Esophagus muscularis mucosa (tissue), 4 donors: ENCODE measurements at regions not wholly inside any gene's neighbourhood (a gene's known extent, or its start where the extent isn't known, plus 50 kb on each side); places are given as distances from the start of the nearest gene placed in this dataset.
"Not testable (repeated sequence)": the region's sequence is repeated elsewhere in the genome, so short reads cannot be mapped to it uniquely, and the experiment has no call there.

Source experiments
- DNase-seq: peaks from one replicate; pipeline ENCODE4 v3.0.0-alpha.2; 2017; ENCODE audit errors: extremely low spot score
- H3K27ac ChIP-seq, 4 donors: fragments of 200-600 bp; sonication (generic); replicated peaks in 1 of 4; 1 replicate in 3 of 4; 2 replicates in 1 of 4; pipeline ENCODE4 v1.5.1; 2016 to 2019; ENCODE audit warnings: mild to moderate bottlenecking in 1 of 4
- H3K27me3 ChIP-seq, 4 donors: fragments of 200-600 bp; sonication (generic); one replicate each; pipeline versions ENCODE4 v1.5.1 to v1.6.0; 2016 to 2019
- H3K36me3 ChIP-seq, 4 donors: fragments of 200-600 bp; sonication (generic); one replicate each; pipeline ENCODE4 v1.5.1; 2016 to 2019
- H3K4me1 ChIP-seq, 4 donors: fragments of 200-600 bp; sonication (generic); one replicate each; pipeline ENCODE4 v1.5.1; 2016 to 2019
- H3K4me3 ChIP-seq, 4 donors: fragments of 200-600 bp; sonication (generic); 1 replicate in 2 of 4; 2 replicates in 2 of 4; pipeline ENCODE4 v1.5.1; 2016 to 2019; ENCODE audit warnings: mild to moderate bottlenecking in 4 of 4, moderate library complexity in 1 of 4
- H3K9me3 ChIP-seq, 4 donors: fragments of 200-600 bp; sonication (generic); 1 replicate in 3 of 4; 2 replicates in 1 of 4; pipeline ENCODE4 v1.5.1; 2016 to 2019
- CTCF ChIP-seq, 3 experiments: fragments of 200-600 bp in 2 of 3; fragments of 450-650 bp in 1 of 3; sonication (generic) in 2 of 3; IDR thresholded peaks; one replicate each; pipeline ENCODE4 v1.5.1; 2017 to 2019; ENCODE audit warnings: antibody characterized with exemption in 3 of 3, mild to moderate bottlenecking in 2 of 3, moderate library complexity in 1 of 3
- EP300 ChIP-seq: sonication (generic); formaldehyde crosslinking; IDR thresholded peaks from one replicate; pipeline ENCODE4 v1.6.1; 2017; ENCODE audit warnings: antibody characterized with exemption
- POLR2A ChIP-seq: fragments of 450-650 bp; IDR thresholded peaks from one replicate; pipeline ENCODE4 v1.6.1; 2017; ENCODE audit warnings: antibody characterized with exemption, moderate library complexity, mild to moderate bottlenecking, low read depth
- POLR2AphosphoS5 ChIP-seq, 2 donors: sonication (generic); formaldehyde crosslinking; IDR thresholded peaks; one replicate each; pipeline ENCODE4 v1.6.1; 2017; ENCODE audit warnings: antibody characterized with exemption in 2 of 2
- WGBS: methylation state at CpG from one replicate; pipeline ENCODE4 v1.1.5; 2018; 5-methylcytosine and 5-hydroxymethylcytosine counted together
- intact Hi-C: fragments of 100-400 bp; cut with DNase I; formaldehyde crosslinking; loops from one replicate; pipeline ENCODE4 v1.15.1; 2023

DNA sequence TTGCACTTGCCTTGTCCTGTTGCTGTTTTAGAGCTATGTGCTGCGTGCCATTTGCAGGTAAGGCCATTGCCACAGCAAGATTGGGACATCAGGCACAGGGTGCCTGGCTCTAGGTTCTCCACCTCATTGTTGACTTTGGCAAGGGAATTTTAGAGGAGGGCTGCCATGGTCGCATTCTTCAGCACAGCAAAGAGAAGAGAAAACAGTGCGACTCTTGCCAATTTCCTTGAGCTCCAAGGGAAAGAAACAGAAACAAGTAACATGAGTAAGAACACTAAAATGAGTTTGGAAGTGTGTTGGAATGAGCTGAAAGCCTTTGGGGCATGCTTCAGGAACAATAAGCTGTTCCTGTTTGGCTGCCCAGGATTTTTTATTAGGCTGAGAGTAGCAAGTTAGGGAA lies 188.1 kb upstream of the IL12B start:
- no peaks in the 10 kb centered on the region for H3K9me3 ChIP-seq

GRCh38 chr5:159519365-159519764 lies 189.1 kb upstream of the IL12B start:
- no peak for DNase-seq
- Histone ChIP-seq H3K27ac (no peak overlapping the region), H3K4me1 (no peaks in the 10 kb centered on the region), H3K27me3 (peaks cover 0 to 14% (median 0%) of the 10 kb centered on the region in 4 donors), H3K4me3 (no peak overlapping the region), H3K36me3 (no peaks in the 10 kb centered on the region), H3K9me3 (no peaks in the 10 kb centered on the region)
- intact Hi-C loops: loop anchor here (10.0 kb wide), 2 partner anchors 395 to 465 kb away; partner anchors contain the start of gene ADRA1B
- TF ChIP-seq EP300: no peak
- no peak for TF ChIP-seq POLR2AphosphoS5 (IDR thresholded peaks at IDR 0.05)
- TF ChIP-seq CTCF (IDR thresholded peaks at IDR 0.05): no peak
- no peak for TF ChIP-seq POLR2A
- 58% methylated on average over 7 of the region's 7 CpGs for WGBS

More for the DNA sequence above, 188.1 kb upstream of the IL12B start:
- no peak for DNase-seq
- WGBS: 72% methylated on average over 3 of the region's 3 CpGs
- H3K27ac ChIP-seq: no peak overlapping the region
- H3K36me3 ChIP-seq: no peaks in the 10 kb centered on the region
- no peaks in the 10 kb centered on the region for H3K4me1 ChIP-seq
- H3K4me3 ChIP-seq: no peak overlapping the region
- peaks cover 0 to 24% (median 0%) of the 10 kb centered on the region in 4 donors for H3K27me3 ChIP-seq
- intact Hi-C loops: loop anchor here (10.0 kb wide), 2 partner anchors 396 to 466 kb away; partner anchors contain the start of gene ADRA1B
- TF ChIP-seq POLR2A (no peak), POLR2AphosphoS5 (IDR thresholded peaks at IDR 0.05) (no peak), CTCF (IDR thresholded peaks at IDR 0.05) (no peak), EP300 (no peak)

DNA sequence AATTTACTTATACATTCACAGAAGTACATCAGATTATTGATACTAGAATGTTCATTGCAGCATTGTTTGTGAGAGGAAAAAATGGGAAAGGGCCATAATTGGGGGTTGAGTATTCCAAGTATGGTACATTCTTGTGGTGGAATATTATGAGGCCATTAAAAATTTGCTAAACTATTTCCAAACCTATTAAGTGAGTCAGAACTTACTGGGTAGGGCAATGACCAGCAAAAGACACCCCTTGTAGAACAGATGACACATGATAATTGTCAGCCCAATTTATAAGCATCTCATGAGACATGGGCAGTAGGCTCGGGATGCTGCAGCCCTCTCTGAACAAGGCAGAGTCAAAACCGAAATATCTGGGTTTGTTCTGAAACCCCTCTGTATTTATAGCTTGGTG lies 192.6 kb upstream of the IL12B start:
- Histone ChIP-seq H3K27ac (no peak overlapping the region), H3K36me3 (no peaks in the 10 kb centered on the region), H3K4me3 (no peak overlapping the region), H3K9me3 (no peaks in the 10 kb centered on the region), H3K27me3 (no peaks in the 10 kb centered on the region), H3K4me1 (no peaks in the 10 kb centered on the region)
- intact Hi-C loops: no loop called here
- TF ChIP-seq POLR2AphosphoS5 (IDR thresholded peaks at IDR 0.05) (no peak), POLR2A (no peak), CTCF (IDR thresholded peaks at IDR 0.05) (no peak), EP300 (no peak)
- 92% methylated on average over 2 of the region's 2 CpGs for WGBS
- no peak for DNase-seq

- H3K4me3 ChIP-seq, DNase-seq, H3K4me1 ChIP-seq, H3K9me3 ChIP-seq, H3K27me3 ChIP-seq, H3K27ac ChIP-seq, intact Hi-C loops, H3K36me3 ChIP-seq: not testable (repeated sequence)
- 82% methylated on average over 2 of the region's 2 CpGs for WGBS
These were observed 194.0 kb upstream of the IL12B start for GRCh38 chr5:159524279-159524678.

GRCh38 chr5:159525117-159525516 lies 194.8 kb upstream of the IL12B start:
- TF ChIP-seq POLR2AphosphoS5 (IDR thresholded peaks at IDR 0.05): no peak
- TF ChIP-seq EP300: no peak
- no peak for TF ChIP-seq POLR2A
- TF ChIP-seq CTCF (IDR thresholded peaks at IDR 0.05): no peak
- Histone ChIP-seq H3K9me3 (peaks cover 0 to 10% (median 2%) of the 10 kb centered on the region in 4 donors), H3K4me3 (no peak overlapping the region), H3K27me3 (no peaks in the 10 kb centered on the region), H3K4me1 (no peaks in the 10 kb centered on the region), H3K27ac (no peak overlapping the region), H3K36me3 (no peaks in the 10 kb centered on the region)
- 33% methylated on average over 4 of the region's 4 CpGs for WGBS
- intact Hi-C loops: no loop called here
- no peak for DNase-seq
